Cerebellar nuclear complex (tissue), 1 donor: ENCODE measurements at regions not wholly inside any gene's neighbourhood (a gene's known extent, or its start where the extent isn't known, plus 50 kb on each side); places are given as distances from the start of the nearest gene placed in this dataset.

Source experiments
- DNase-seq, 2 experiments: peaks; one replicate each; lab custom pipeline; 2025; lab: John Stamatoyannopoulos, UW

DNA sequence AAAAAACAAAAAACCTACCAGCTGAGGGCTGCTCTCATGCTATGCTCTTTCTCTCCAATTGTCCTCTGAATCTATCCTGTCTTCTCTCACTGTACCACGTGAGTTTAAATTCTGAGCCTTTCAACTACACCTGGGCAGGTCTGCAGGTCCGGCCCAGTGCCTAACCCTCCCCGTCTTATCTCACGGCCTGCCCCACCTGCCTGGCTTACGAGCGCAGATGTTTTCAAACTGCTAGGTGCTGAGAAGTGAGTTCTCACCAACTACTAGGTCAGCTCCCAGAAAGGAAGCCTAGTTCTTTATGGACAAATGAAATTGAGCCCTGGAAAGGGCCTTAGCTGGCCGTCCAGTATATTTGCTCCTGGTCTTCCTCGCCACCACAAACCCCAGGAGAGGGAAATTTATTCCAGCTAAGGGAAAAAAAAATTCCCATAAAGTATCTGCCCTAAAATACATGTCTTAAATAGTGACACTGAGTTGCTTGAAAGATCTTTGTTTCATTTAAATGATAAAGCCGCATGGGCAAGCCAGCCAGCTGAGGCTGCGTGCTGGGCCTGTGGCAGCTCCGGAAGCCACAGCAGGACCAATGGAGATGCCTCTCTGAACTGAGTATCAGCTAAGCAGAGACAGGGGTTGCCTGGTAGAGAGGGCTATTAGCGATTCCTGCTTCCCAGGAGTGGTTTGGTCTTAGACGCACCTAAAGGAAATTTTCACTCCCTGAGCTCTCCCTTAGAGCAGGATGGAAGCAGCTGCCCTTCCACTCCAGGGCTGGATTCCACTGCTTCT is 92.5 kb upstream of the NCK2 start:
- no peak for DNase-seq

DNA sequence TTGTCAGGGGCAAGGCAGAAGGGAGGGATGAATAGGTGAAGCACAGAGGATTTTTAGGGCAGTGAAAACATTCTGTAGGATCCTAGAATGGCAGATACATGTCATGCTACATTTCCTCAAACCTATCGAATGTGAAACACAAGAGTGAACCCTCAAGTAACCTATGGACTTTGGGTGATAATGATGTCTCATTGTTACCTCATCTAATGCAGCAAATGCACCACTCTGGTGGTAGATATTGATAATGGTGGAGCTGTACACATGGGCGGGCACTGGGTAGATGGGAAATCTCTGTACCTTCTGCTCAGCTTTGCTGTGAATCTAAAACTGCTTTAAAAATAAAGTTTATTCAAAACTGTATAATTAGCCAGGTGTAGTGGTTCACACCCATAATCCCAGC is 95.2 kb upstream of the NCK2 start:
- DNase-seq, result no peak

DNA sequence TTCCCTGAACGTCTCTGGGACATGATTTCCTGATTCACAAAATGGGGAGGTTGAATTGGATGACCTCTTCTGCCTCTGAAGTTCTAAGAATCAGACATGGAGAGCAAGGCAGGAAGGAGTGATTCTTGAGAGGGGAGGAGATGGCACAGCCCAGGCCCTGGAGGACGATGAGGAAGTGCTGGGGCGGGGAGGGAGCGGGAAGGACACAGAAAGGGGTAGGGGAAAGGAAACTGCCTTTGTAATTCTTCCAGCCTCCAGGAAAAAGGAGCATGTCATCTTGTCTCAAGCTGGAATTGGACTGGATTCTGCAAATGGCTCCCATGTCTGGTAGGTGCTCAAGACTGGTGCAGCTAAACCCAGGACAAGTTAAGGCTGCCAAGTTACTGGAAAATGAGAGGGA is 97.0 kb upstream of the NCK2 start:
- no peak for DNase-seq

DNA sequence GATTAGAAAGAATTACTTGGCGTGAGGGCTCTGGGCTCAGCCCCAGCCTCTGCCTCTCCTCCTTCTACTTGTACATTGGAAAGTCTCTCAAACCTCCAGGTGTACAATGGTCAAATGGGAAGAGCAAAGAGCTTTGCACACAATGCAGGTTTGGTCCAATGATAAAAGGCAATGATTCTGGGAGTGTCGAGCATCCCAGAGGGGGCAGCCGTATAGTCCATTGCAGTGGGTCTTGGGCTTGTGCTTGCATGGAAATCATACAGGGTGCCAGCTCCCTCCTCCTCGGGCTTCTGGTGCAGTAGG is 98.0 kb upstream of the NCK2 start:
- DNase-seq, result no peak

DNA sequence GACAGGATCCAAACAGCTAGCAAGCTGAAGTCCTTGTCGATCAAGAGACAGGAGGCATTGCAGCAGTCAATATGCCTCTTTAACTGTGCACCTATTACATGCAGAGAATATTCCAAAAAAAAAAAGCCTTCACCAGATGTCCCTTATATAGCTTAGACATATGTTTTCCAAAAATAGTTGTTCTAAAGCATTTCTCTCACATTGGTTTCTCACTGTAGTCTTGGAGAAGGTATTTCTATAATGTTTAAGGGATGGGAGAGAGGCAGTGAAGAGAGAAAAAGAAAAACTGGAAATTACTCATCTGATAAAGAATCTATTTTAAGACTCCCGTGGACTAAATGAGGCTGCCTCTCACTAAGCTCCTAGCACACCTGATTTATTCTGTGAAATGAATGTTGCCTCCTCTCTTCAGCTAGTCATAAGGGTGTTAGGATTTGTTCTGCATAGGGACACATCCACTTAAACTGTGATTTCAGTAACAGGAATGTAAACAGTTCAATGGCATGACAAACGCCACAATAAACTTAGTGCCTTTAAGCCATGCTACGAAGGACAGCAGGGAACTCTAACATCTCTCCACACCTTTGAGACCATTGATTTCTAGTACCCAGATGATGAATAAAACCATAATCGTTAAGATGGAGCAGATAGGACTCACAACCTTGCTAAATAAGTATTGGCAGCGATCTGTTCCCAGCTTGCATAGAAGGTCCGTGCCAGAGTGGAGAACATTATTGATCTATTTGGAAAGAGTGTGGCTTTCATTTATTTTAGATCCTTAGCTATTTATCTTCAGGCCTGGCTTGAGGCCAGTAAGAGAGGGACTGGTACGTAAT is 98.6 kb upstream of the NCK2 start:
- no peak for DNase-seq

DNA sequence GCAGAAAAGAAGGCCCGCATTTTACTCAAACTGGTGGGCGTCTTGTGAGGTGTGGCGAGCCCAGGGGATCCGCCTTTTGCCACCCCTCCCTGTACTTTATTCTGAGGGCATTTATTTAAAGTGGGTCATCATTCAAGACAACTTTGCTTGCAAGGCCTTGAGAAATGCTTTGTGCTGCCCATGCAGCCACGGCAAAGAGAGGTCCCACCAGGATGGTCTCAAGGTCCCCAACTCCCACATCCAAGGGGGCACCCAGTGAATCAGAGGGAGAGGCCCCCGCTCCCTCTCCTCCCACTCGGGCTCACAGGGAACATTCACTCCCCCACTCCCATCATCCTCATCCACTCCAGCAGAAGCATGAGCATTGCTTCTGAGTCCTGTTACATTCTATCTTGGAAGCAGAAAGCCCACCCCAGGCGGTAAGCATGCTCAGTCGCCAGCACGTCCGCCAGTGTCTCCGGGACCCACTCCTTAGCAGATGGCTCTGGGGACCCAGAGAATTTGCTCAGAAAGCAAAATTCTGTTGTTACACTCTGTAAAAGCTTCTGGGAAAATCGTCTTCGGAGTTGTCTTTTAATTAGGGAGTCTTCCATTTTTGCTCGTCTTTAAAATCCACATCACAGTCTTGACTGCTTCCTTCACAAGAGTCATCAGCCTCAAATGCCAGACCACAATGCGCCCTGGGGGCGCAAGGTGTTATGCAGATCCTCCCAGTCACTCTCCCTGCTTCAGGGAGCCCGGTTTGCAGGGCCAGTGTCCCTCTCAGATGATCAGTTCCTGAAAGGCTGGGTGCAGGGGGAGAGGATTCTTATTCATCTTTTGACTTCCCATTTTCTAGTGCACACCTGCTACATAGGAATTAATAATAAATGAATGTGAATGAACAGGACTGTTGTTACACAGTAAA is 99.4 kb upstream of the NCK2 start:
- no peak for DNase-seq

DNA sequence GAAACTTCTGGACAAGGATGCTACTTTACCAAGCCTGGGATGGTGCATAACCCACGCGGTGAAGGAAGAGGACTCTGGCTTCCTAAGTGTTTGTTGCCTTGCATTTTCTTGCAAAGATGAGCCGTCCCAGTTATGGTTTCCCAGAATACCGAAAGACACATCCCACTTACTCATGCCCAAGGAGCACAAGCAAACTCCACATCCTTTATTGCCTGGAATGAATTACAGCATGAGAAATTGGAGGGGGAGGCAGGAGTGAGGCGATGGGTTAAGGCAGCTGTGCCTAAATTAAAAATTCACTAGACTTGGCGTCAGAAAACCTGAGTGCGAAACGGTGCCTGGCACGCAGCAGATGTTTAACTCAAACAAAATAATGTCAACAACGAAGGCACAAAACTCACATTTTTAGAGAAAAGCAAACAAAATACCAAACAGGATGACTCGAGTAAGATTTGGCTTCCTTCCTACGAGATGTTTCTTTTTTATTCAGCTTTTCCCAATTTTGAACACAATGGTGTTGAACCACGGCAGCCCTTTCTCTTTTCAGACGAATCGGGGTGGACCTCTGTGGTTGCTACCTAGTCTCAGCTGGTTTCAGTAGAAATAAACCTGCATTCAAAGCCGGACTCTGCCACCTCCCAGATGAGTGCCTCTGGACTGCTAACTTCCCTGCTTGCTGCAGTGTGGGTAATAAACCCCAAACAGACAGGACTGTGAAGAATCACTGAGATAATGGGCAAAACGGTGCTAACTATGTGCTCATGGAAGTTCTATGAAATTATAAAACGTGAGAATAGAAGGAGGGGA is 100.3 kb upstream of the NCK2 start:
- no peak for DNase-seq

DNA sequence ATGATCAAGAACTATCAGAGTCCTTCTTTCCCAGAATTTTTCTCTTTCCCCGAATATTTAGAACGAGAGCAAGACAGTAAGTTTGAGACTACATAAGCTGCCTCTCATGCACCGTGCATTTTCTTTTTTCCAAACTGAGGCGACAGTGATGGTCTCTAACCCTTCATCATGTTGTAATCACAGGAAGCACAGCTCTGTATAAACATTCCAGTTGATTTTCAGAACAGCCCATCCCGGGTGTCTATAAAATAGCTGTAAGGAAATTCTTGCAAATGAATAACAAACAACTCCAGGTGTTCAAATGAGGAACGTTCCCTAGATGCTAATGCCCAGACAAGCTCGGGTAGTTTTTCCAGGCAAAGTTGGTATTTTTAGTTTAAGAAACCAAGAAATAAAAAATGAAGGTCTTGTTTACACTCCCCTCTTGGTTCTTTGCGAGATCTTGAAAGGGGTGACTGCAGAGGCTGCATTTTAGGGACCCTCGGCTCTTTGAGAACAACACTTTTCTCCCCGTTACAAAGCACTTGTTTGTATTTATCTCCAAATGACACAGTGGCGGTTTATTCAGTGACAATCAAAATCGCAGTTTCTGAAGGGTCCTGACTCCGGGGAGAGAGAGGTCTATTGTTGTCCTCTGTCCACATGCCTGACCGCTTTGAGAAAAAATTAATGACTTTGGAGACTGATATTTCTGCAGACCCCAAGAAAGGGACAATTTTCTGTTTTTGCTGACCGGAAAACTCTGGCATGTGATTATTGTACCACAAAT is 101.1 kb upstream of the NCK2 start:
- no peak for DNase-seq

DNA sequence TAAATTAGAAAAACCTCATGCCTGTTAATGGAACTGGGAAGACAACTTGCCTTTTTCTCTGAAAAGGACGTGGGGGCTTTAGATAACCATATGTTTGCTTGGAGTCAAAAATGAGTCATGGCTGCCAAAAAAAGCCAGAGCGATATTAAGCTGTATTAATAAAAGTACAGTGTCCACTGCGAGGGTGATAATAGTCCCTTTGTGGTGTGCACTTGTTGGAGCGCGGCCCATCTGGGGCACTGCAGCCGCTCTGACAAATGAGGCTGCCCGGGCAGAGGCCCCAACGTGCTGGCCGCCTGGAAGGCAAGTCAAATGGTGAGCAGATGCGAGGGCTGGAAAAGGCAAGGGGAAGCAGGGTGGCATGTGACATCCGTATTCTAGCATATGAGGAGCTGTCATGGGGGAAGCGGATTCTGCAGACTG is 103.3 kb upstream of the NCK2 start:
- DNase-seq, result peak; percentile 58 to 73

DNA sequence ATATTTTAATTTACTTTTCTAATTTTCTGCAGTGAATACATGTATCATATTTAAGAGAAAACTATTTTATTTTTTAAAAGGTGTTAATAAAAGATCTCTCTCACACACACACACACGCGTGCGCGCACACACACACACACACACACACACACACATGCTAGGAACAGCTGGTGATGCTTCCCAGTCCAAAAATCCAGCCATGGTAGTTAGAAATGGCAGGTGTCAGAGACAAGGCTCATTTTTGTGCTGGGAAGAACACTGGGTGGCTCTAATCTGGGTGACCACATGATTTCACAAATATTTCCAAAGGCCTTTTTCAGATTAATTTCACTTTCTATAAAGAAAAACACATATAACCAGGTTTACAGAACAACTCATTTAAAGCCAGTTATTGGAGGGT is 104.5 kb upstream of the NCK2 start:
- no peak for DNase-seq

DNA sequence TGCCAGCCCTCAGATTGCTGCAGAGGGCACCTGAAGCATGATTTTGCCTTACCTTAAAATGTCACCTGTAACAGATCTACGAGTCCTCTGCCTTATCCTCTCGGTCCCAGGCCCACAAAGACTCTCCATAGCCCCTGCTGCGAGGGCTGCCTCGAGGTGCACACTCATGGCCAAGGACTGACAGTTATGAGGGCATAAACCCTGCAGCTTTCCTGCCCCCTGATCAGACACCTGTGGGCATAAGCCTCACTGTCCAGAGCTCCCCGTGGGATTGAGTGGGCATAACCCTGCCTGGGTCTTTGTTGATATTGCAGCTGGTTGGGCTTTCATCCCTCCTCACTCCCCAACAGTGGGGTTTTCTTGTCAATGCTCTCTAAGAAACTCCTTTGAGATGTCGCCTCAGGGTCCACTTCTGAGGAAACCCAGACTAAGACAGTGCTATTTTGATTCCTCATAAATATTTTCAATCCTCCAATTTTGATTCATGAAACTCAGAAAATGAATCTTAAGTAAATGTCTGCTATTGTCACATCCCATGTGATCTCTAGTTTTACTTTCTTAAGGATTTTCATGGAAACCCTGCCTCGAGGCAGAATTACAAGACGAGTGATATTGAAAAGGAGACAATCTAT is 108.5 kb upstream of the NCK2 start:
- DNase-seq, result peak in 1 of 2 experiments; percentile 63

DNA sequence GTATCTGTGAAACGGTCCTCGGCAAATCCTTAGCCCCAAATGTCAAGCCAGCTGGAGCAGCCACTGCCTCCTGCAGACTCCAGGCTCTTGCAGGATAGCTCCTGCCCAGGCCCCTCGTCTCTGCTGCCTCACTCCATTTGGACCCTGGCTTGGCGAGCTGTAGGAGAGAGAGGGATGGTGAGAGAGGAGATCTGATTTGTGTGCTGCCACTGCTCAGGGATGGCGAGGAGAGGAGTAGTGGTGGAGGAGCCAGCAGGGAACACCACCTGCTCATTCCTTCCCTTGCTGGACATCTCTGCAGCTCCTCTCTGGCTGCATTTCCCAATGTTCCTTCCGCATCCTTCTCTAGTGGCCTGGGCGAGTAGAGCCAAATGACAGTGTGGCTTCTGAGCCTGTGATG is 109.1 kb upstream of the NCK2 start:
- peak; percentile 65 to 91 for DNase-seq

DNA sequence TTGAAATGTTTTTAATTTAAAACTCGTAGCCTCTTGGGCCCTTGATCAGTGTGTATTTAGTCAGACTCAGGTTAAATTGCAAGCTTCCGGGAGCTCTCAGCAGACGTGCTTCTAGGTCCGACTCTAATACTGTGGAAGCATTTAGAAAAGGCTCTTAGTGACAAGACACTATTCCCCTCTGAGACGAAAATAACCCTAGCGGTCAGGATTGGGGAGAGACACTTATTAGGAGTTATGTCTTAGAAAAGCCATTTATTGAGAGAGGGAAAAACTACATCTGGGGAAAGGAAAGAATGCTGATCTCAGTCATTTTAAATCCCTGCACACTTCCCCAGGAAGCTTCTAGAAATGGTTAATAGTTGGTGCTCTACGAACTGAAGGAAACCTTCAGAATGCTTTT is 110.5 kb upstream of the NCK2 start:
- no peak for DNase-seq

DNA sequence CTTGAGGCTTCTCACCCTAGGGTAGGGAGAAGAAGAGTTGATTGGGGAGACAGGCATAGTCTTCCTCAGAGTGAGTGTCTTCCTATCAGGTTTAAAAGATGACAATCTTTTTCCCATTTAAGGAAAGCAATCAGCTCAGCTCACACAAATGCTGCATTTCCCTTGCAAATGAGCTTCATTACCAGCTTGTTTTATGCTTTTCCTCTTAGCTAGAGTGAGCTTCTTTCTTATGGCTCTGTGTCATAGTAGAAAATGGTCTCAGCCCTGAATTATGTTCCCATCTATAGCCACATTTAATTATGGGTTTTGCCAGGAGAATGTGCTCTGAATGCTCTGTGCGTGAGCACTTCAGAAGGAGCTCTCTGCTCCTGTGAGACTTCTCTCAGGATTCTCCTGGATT is 112.8 kb upstream of the NCK2 start:
- no peak for DNase-seq

DNA sequence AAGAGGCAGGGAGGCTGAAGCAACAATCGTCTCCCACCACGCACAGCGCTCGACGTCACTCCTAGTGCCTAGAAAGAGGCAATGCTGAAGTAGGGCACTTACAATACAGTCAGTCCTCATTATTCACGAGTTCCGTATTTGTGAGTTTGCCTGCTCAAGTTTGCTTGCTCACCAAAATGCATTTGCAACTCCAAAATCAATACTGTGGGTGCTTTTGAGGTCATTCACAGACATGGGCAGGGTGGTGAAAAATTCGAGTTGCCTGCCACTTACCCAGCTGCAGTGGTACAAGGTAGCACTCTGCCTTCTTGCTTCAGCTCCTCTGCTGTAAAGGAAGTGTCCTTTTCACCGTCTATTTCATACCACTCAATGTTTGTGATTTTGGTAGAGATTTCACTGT is 113.7 kb upstream of the NCK2 start:
- no peak for DNase-seq

DNA sequence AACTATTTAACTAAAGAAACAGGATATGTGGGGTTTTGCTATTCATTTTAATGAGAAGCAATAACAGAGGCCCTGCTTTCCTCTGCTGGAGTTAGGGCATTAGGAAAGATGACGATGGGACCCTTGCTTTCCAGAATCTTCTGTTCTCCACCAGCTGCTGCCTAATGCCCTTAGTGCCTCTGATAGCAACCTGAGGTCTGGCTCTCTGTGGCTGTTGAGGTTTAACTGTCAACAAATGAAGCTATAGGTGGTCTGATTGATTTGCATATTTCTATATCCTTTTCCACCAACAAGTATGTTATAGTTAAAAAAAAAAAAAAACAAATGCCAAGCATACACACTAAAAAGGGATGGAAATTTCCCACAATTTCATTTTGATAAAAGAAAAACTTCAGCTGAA is 115.1 kb upstream of the NCK2 start:
- no peak for DNase-seq

DNA sequence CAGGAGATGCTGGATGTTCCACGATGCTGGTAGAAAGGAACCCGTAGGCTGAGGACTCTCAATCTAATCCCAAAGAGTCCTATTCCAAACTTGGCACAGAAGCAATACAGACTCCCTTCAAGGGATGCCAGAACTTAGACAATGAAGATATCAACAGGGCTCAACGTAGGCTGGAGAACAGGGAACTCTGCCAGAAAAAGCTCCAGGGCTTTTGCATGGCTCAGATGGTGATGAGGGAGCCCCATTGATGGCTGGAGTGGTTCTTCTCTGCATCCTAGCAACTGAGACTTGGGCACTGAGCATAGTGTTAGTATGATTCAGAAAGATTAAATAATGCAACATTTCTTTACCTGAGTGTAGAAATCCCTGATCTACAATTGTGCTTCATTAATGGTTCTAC is 117.2 kb upstream of the NCK2 start:
- no peak for DNase-seq

DNA sequence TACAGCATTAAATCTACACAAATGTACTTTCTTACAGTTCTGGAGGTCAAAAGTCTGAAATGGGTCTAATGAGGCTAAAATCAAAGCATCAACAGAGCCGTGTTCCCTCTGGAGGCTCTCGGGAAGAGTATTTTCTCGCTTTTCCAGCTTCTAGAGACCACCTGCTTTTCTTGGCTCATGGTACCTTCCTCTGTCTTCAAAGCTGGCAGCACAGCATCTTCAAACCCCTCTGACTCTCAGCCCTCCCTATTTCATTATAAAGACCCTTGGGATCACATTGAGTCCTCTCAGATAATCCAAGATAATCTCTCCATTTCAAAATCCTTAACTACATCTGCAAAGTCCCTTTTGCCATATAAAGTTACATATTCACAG is 117.8 kb upstream of the NCK2 start:
- DNase-seq, result no peak

DNA sequence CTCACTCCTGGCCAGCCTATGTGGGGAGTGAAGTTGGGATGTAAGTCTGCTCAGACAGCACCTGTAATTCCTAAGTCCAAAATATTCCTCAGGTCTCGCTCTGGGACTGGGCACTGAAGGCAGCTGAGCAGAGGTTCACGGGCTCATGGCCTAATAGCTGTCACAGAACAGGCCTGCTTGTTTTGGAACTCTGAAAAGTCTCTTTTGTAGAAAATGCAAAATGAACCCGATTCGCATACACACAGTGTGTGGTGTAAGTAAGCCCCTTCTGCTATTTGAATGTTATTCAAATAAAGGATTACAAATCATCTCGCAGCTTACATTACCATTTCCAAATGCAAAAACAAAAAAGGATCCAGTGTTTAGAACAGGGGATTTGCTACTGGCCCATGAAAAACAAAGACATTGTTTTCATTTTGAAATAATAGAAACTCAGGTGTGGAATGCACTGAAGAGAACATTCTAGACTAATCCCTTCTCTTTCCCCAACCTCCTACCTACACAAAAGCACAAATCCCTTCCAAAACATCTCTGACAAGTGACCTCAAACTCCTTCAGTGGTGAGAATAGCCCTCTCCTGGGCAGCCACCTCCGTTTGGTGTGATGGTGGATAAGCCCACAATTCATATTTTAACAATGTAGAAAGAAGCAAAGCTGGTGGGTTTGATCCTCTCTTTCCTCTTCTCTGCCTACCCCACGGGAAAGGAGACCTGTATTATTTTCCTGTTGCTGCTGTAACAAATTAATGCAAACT is 118.3 kb upstream of the NCK2 start:
- no peak for DNase-seq

DNA sequence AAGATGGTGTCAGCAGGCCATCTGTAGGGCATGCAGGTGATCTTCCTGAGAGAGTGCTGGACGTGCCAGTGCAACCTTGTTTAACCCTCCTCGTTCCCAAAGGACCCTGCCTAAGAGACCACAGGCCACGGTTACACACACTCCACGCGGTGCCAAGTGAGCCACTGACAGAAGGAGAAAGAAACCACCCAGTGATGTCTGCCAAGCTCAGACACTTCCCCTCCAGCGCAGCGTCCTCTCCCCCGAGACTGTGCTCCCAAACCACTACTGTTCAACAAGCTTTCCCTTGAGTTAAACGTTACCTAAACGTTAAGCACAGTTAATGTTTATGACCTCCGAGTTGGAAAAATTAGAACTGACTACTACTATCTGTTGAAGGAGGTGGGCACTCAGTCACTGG is 119.1 kb upstream of the NCK2 start:
- no peak for DNase-seq
